Activated B cell treated with CpG ODN at 0.5 μM for 24 hours (primary cell): ENCODE measurements at regions not wholly inside any gene's neighbourhood (a gene's known extent, or its start where the extent isn't known, plus 50 kb on each side); places are given as distances from the start of the nearest gene placed in this dataset.

Source experiments
- ATAC-seq: fragments of 200-7000 bp; cut with Tn5 transposase; one replicate; pipeline ENCODE4 v1.10.0; 2021; ENCODE audit warnings: low read depth, mild to moderate bottlenecking, moderate library complexity
- CTCF ChIA-PET: fragments of 350-600 bp; sonication (Branson Sonifier 250); formaldehyde crosslinking; loops from one replicate; lab custom pipeline; 2021; ENCODE audit warnings: antibody characterized with exemption; lab: Charles Lee
- POLR2A ChIA-PET: fragments of 350-600 bp; sonication (Branson Sonifier 250); formaldehyde crosslinking; loops from one replicate; lab custom pipeline; 2021; ENCODE audit warnings: antibody characterized with exemption; lab: Charles Lee
- DNase-seq: peaks from one replicate; pipeline ENCODE4 v3.0.0; 2022
- H3K27ac Mint-ChIP-seq: one replicate; pipeline ENCODE4 v1.8.0; 2020; ENCODE audit warnings: mixed read lengths
- H3K27me3 Mint-ChIP-seq: one replicate; pipeline ENCODE4 v1.8.0; 2021; ENCODE audit warnings: mixed read lengths
- H3K36me3 Mint-ChIP-seq: one replicate; pipeline ENCODE4 v1.8.0; 2021; ENCODE audit warnings: low read depth, mixed read lengths
- H3K4me1 Mint-ChIP-seq: one replicate; pipeline ENCODE4 v1.8.0; 2021; ENCODE audit warnings: mixed read lengths
- H3K4me3 Mint-ChIP-seq: one replicate; pipeline ENCODE4 v1.8.0; 2020; ENCODE audit warnings: mild to moderate bottlenecking, mixed read lengths
- H3K9me3 Mint-ChIP-seq: one replicate; pipeline ENCODE4 v1.8.0; 2020; ENCODE audit warnings: mixed read lengths
- intact Hi-C: fragments of 100-400 bp; cut with micrococcal nuclease; formaldehyde crosslinking; loops from one replicate; pipeline ENCODE4 v1.15.1; 2024
- TF ChIP-seq, protein P1 (sequence below): fragments of 200-600 bp; IDR thresholded peaks from one replicate; pipeline ENCODE4 v1.8.0; 2022; ENCODE audit warnings: antibody characterized with exemption, mild to moderate bottlenecking

GRCh38 chr5:164265566-164265965, 760.1 kb downstream of the MAT2B start:
- H3K36me3 Mint-ChIP-seq = no peaks in the 10 kb centered on the region
- no peak for ATAC-seq
- H3K4me3 Mint-ChIP-seq = no peak overlapping the region
- ChIA-PET CTCF (no interaction called here), POLR2A (no interaction called here)
- H3K4me1 Mint-ChIP-seq = no peaks in the 10 kb centered on the region
- intact Hi-C loops = no loop called here
- peaks cover 6% of the 10 kb centered on the region for H3K9me3 Mint-ChIP-seq
- no peaks in the 10 kb centered on the region for H3K27me3 Mint-ChIP-seq
- no peak for DNase-seq
- H3K27ac Mint-ChIP-seq = no peak overlapping the region
- TF ChIP-seq, protein P1, sequence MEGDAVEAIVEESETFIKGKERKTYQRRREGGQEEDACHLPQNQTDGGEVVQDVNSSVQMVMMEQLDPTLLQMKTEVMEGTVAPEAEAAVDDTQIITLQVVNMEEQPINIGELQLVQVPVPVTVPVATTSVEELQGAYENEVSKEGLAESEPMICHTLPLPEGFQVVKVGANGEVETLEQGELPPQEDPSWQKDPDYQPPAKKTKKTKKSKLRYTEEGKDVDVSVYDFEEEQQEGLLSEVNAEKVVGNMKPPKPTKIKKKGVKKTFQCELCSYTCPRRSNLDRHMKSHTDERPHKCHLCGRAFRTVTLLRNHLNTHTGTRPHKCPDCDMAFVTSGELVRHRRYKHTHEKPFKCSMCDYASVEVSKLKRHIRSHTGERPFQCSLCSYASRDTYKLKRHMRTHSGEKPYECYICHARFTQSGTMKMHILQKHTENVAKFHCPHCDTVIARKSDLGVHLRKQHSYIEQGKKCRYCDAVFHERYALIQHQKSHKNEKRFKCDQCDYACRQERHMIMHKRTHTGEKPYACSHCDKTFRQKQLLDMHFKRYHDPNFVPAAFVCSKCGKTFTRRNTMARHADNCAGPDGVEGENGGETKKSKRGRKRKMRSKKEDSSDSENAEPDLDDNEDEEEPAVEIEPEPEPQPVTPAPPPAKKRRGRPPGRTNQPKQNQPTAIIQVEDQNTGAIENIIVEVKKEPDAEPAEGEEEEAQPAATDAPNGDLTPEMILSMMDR = no peak

DNA sequence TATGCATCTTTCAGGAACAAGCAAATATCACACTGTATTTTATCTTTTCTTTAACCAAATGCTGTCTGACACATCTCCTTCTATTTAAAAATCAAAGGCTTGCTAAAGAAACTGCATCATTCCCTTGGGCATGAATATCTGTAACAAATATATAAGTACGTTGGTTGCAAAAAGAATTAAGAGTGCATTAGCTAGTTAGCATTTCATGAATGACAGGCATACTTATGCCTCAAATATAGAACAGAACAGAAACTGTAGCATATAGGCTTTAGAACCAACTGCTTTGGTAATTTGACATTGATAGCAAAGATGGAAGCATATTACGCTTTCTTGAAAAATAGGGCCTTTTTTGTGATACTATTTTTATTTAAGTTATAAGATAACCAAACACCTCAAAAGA, 761.2 kb downstream of the MAT2B start:
- Mint-ChIP-seq H3K9me3 (peaks cover 6% of the 10 kb centered on the region), H3K36me3 (no peaks in the 10 kb centered on the region), H3K27me3 (no peaks in the 10 kb centered on the region), H3K27ac (no peak overlapping the region), H3K4me3 (no peak overlapping the region), H3K4me1 (no peaks in the 10 kb centered on the region)
- ATAC-seq (no peak), DNase-seq (no peak)
- ChIA-PET CTCF (no interaction called here), POLR2A (no interaction called here)
- intact Hi-C loops = no loop called here
- TF ChIP-seq, protein P1 = no peak

- no peaks in the 10 kb centered on the region for H3K9me3 Mint-ChIP-seq
- no peaks in the 10 kb centered on the region for H3K36me3 Mint-ChIP-seq
- H3K4me3 Mint-ChIP-seq = no peak overlapping the region
- ChIA-PET CTCF (no interaction called here), POLR2A (no interaction called here)
- no peaks in the 10 kb centered on the region for H3K27me3 Mint-ChIP-seq
- no peaks in the 10 kb centered on the region for H3K4me1 Mint-ChIP-seq
- intact Hi-C loops = no loop called here
- DNase-seq = no peak
- ATAC-seq = no peak
- no peak overlapping the region for H3K27ac Mint-ChIP-seq
- TF ChIP-seq, protein P1 = no peak
Observed at GRCh38 chr5:164277720-164278119, 772.3 kb downstream of the MAT2B start.

GRCh38 chr5:164289526-164289925, 784.1 kb downstream of the MAT2B start:
- no peak overlapping the region for H3K4me3 Mint-ChIP-seq
- no peaks in the 10 kb centered on the region for H3K4me1 Mint-ChIP-seq
- ATAC-seq (no peak), DNase-seq (no peak)
- intact Hi-C loops = no loop called here
- POLR2A ChIA-PET = no interaction called here
- TF ChIP-seq, protein P1 = no peak
- no peaks in the 10 kb centered on the region for H3K27me3 Mint-ChIP-seq
- H3K27ac Mint-ChIP-seq = no peak overlapping the region
- CTCF ChIA-PET = no interaction called here
- no peaks in the 10 kb centered on the region for H3K36me3 Mint-ChIP-seq
- H3K9me3 Mint-ChIP-seq = peaks cover 3% of the 10 kb centered on the region

DNA sequence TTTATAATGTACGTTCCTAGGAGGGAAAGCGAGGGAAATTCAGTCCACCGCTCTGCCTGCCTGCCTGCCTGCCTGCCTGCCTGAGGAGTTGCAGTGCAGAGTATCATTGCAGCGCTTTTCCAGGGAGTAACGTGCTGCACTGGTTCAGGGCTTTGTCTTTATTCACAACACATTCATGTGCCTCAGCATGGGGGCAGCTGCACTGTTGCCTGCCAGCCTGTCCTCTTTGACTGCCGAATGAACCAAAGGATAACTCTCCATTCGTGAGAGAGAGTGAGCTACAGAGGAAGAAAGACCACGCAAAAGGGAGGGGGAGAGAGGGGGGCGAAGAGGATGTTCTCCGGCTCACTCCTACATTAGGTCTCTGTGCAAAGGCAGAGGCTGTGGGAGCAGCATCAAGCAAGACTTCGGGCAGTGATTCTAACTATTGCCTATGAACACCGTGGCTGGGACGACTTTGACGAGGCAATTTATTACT, 791.2 kb downstream of the MAT2B start:
- H3K36me3 Mint-ChIP-seq = no peaks in the 10 kb centered on the region

More for the DNA sequence above, 791.2 kb downstream of the MAT2B start:
- intact Hi-C loops = no loop called here
- Mint-ChIP-seq H3K9me3 (no peaks in the 10 kb centered on the region), H3K4me1 (no peaks in the 10 kb centered on the region), H3K27ac (no peak overlapping the region), H3K4me3 (no peak overlapping the region), H3K27me3 (no peaks in the 10 kb centered on the region)
- no peak for DNase-seq
- ATAC-seq = no peak
- POLR2A ChIA-PET = no interaction called here
- CTCF ChIA-PET = no interaction called here
- TF ChIP-seq, protein P1 = no peak
